GM21786 (cell line): ENCODE measurements at regions not wholly inside any gene's neighbourhood (a gene's known extent, or its start where the extent isn't known, plus 50 kb on each side); places are given as distances from the start of the nearest gene placed in this dataset.

Source experiments
- ATAC-seq: cut with Tn5 transposase; IDR thresholded peaks from one replicate; pipeline ENCODE4 v1.9.1; 2021; ENCODE audit not compliant: unreplicated experiment

DNA sequence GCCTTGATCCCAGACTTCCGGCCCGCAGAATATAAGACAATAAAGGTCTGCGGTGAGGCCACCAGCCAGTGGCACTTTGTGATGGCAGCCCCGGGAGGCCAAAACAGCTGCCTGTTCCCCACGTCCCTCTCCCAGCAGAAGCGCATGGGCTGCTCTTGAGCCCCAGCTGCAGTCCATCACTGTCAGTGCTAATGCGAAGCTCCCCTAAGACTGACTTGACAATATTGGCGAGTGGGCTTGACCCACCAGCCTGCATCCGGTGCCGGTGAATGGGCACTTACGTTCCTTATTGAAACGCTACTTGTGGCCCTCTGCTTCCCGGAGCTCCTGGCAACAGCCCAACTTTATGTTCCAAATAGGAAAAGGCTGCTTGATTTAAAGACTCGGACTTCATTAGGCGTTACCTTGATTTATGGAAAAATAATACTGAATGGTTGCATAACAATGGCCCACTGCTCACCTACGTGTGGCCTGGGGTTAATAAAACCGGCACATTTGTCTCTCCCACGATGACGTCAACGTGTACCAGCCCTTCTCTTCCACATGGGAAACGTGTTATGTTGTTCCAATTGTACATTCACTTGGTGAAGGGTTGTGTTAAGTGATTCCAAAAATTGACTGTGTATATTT lies 93.4 kb upstream of the SEPTIN5 start:
- ATAC-seq: no peak

DNA sequence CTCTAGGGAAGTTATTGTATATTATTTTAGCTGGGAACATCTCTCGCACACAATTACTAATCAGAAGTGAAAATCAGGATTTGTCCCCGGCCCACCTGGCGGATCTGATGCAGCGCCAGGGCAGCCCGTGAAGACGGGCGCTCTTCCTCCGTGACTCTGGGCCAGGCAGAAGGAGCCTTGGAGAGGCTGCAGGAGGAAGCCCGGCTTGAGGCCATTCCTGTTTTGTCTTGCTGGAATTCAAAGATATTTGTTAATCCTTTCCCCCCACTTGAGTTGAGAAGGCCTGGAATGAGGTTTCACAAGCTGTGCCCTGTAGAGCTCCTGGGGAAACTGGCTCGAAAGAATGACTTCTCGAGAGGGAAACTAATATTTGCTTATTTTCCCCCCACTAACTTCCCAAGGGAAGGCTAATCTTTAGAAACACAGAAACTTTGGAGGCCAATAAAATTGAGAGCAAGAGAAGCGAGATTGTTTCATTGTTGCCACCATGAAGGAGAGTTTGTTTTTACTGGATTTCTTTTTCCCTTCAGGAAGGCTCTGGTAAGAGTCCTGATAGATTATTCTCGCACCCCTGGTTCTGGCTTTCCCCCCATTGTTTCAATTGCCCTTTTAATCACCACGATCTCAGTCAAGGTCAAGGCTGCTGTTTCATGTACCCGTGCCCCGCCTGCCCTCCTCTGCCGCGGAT lies 92.8 kb upstream of the SEPTIN5 start:
- no peak for ATAC-seq

DNA sequence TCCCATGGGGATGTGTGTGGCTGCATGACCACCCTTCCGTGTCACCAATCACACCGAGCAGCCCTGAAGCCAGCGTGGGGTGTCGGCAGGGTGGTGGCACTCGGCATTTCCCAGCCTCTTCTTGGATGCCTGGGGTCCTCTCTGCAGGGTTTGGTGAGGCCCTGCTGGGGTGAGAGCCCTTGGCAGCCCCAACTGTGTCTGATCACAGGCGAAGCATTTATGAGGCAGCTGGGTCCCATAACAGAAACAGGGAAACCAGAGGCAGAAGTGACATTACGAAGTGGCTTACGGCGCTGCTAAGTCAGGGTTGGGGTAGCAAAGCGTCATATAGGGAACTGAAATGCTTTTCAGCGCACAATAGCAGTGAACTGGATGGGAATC lies 92.3 kb upstream of the SEPTIN5 start:
- ATAC-seq: peak; percentile 44

DNA sequence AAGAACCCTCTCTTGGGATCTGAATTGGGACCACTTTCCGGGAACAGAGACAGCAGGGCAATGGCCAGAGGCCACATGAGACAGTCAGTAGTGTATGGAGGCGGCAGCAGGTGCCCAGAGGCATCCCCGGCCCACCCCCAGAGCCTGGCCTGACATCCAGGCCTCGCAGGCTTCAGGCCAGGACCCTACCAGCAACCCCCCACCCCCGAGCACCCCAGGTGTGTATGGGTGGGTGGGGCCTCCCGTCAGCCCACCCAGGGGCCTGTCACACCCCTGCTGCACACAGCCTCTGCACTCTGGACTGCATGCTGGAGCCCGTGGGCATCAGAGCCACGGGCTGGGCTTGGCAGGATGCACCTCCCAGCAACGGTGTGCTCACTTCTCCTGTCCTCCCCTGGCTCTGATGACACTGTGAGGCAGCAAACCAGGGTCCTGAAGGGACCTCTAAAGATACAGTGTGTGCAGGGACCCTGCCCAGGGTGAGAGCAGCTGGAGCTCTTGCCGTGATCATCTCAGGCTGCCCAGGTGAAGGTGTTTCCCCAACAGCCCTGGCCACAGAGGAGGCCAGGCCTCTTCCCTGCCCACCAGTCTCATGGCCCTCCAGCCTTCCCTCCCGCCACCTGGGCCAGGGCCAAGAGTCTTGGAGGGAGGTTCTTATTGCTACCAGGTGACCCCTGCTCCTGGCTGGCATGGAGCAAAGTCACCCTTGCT lies 88.8 kb upstream of the SEPTIN5 start:
- ATAC-seq: no peak

DNA sequence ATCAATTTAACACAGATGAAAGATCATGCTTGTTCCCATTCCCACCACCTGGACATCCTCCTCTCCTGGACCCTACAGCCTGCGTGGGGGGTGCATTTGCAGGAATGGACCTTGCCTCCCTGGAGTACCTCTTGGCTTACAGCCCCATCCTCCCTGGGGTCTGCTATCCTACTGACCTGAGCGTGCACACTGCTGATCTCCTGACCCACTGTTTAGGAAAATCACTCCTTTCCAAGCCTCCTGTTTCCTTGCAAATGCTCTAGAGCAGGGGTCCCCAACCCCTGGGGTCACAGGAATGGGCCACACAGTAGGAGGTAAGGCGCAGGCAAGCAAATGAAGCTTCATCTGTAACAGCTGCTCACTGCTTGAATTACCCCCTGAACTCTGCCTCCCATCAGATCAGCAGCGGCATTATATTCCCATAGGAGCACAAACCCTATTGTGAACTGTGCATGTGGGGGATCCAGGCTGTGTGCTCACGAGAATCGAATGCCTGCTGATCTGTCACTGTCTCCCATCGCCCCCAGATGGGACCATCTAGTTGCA lies 88.2 kb upstream of the SEPTIN5 start:
- no peak for ATAC-seq

DNA sequence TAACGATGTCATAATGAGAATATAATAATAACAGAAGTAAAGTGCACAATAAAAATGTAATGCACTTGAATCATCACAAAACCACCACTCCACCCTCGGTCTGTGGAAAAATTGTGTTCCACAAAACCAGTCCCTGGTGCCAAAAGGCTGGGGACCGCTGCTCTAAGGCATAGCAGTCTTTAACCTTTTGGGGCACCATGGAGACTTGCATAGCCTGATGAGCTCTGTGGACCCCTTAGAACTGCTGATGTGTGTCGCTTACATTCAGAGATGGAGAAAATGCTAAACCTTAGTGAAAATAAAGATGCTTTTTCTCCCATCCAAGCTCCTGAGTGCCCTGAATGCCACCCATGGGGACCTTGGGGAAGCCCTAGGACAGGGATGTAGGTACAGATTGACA lies 87.6 kb upstream of the SEPTIN5 start:
- ATAC-seq: no peak

DNA sequence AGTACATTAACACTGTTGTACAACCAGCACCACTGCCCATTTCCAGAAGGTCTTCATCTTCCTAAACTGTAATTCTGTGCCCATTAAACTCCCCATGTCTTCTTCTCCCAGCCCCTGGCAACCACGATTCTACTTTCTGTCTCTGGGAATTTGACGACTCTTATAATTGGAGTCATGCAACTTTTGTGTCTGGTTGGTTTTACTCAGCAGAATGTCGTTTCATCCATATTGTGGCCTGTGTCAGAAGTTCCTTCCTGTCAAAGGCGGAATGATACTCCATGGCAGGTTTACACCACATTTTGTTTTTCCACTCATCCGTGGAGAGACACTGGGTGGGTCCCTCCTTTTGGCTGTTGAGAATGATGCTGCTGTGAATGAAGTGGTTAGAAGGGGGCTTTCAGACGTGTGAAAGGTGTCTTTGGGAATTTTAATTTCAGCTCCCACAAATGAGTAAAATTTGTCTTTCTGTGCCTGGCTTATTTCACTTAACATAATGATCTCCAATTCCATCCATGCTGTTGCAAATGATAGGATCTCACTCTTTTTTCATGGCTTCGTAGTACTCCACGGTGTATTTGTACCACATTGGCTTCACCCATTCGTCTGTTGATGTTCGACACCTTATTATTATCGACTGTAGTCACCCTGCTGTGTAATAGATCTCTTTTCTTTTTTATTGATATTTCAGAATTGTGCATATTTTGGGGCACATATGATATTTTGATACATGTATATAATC lies 86.1 kb upstream of the SEPTIN5 start:
- ATAC-seq: no peak

DNA sequence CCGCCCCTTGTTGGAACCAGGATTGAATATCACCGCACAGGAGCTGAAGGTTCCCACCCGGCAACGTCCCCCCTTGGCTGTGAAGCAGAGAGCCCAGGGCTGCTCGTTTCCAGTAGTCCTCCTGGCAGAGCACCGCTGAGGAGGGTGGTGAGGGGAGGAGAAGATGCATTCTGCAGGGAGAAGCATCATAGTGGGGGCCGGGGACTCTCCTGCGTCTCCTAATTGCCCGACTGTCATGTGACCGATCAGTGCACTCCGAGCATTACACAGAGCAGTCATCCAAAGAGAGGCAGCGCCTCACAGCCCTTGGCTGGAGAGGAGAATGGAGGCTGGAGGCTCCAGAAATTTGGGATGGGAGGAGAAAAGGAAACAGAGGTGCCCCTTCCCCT lies 85.0 kb upstream of the SEPTIN5 start:
- ATAC-seq: no peak

DNA sequence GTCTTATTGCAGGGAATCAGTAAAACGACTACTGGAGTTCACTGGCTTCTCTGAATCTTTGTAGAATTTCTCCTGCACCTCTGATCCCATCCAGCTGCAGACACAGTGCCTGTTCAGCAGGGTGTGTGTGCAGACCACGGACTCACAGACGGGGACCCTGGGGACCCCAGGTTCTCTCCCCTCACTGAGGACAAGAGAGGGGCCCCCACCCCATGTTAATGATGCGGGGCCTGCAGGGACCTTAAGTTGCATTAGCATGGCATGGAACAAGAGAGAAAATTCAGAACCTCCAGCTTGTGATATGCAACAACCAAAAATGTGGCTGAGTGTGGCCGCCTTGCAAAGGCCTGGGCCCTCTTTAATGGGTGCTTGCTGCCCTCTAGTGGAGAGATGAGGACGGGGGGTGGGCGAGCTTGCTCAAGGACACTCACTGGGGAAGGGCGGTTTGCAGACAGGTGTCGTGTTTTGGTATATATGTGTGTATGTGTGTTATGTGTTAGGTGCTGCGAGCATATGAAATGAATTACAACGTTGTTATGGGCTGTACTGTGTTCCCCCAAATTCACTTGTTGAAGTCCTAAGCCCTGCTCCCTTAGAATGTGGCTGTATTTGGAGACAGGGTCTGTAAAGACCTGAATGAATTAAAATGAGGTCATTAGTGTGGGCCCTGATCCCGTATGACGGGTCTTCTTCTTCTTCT lies 84.4 kb upstream of the SEPTIN5 start:
- no peak for ATAC-seq

DNA sequence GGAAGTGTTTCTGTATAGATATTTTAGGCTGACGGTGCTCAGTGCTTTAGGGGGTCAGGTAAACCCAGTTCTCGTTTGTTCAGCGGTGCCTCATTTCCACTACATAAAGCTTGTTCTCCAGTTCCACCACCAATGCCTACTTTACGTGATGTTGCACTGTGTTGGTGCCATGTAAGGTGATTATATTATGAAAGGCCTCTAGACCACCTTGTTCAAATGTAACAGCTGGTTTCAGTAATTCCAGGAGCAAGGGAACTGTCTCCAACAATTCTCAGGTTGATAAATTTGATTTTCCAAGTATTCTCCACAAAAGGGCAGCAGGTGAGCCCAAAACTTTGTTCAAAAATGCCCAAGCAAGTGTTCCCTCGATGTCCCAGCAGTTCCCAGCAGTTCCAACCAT lies 83.7 kb upstream of the SEPTIN5 start:
- no peak for ATAC-seq

DNA sequence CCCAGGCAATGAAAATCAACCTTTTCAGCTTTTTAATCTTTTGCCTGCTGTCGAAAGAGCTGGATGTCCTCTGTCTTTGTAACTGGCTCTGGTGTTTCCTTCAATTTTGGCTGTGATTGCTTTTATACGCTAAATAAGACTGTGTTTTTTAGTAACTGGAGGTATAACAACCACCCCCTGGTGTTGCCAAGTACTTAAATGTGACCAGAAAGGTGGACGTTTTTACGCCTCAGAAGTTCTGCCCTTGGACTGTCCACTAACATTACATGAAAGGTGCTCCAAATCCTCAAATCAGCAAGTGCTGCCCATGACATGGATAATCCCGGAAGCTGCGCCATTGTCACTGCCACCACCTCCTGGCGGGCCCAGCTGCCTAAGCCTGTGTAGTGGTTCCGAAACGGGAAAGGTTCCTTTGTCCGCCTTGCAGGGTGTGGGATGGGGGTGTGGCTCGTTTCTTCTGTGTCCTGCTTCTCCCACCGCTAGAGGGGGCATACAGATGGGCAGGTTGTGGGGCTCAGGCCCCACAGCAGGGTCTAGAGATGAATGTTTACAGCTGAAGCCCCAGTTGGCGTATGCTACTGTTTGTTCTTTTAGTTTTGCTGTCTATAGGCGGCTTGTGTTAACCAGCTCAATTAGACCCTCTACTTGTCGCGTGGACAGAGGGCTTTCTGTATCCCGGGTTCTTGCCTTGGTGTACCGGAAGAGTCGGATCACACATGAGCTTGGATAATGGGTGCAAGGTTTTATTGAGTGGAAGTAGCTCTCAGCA lies 82.2 kb upstream of the SEPTIN5 start:
- no peak for ATAC-seq

DNA sequence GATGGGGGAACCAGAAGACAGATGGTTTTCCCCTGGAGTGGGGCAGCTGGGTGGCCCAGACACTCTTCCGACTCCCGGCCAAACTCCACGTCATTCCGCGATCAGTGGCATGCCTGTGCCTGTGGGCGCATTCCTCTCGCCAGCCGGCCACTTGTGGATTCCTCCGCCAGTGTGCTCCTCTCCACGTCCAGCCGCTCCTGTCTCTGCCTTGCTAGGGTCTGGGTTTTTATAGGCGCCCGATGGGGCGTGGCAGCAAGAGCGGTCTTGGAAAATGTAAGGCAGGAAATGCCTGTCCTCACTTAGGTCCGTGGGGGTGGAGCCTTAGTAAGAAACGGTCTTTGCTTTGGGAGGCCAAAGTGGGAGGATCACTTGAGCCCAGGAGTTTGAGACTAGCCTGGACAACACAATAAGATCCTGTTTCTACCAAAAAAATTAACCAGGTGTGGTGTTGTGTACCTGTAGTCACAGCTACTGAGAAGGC lies 81.6 kb upstream of the SEPTIN5 start:
- ATAC-seq: no peak

DNA sequence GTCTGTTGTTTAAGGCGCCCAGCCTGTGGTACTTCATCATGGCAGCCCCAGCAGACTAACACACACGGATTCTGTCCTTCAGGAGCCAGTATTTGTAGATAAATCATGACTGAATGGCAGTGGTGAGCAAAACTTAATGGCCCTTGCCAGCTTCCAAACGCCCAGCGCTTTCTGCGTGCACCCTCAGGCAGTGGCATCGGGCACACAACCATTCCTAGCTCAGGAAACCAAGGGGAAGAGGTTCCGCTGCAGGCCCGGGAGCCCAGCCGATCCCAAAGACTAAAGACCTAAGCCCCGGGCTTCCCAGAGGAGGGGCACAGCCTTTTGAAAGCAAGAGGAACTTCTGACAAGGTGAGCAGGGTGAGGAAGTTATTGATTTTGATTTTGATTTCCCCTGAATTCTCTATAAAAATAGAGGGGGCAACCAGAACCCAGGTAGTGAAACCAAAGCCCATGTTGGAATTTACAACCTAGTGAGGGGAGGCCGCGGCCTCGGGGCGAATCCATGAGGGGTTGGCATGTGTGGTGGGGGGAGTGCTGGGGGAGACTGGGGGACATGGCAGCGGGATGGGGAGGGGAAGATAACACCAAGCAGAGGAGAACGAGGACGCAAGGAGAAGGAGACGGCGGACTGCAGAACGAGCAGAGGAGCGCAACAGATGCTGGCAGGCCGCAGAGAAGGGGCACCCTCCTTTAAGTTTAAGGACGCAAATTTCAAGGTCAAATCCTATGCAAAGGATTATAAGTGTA lies 79.9 kb upstream of the SEPTIN5 start:
- ATAC-seq: no peak

DNA sequence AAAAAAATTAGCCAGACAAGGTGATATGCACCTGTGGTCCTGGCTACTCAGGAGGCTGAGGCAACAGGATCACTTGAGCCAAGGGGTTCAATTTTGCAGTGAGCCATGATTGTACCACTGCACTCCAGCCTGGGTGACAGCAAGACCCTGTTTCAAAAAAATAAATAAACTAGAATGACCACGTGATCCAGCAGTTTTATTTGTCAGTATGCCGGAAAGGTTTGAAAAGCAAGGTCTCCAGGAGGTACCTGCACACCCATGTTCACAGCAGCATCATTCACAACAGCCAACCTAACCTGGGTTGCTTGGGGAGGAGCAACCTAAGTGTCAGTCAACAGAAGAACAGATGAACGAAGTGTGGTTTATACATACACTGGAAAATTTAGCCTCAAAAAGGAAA lies 78.7 kb upstream of the SEPTIN5 start:
- ATAC-seq: no peak

DNA sequence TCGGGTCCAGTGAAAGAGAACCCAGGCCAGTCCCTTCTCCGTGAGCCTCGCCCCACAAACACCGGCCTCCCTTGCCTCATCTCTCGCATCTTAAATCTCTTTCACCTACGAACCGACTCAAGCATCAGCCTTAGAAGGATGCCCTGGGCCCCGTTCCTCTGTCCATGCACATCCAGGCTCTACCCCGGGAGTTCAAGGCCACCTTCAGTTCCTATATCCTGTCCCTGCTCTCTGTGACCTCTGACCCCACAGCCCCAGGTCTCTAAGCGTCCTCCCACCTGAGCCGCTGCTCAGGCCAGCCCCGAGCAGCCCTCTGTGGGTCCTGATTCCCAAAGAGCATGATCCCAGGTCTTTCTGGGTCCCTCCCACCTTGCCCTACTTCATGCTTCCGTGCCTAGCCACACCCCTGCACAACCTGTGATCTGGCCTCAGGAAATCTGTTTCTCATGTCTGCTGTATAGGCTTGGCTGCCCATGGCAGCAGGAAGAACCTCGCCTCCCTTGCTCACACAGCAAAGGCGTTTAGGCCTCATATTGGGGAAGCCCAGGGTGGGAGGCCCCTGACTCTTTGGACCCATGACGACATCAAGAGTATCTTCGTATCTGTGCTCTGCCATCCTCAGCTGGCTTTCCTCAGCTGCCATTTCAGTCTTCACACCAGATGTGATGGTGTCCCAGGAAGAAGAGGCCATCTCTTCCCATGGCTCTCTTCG lies 77.5 kb upstream of the SEPTIN5 start:
- ATAC-seq: no peak

DNA sequence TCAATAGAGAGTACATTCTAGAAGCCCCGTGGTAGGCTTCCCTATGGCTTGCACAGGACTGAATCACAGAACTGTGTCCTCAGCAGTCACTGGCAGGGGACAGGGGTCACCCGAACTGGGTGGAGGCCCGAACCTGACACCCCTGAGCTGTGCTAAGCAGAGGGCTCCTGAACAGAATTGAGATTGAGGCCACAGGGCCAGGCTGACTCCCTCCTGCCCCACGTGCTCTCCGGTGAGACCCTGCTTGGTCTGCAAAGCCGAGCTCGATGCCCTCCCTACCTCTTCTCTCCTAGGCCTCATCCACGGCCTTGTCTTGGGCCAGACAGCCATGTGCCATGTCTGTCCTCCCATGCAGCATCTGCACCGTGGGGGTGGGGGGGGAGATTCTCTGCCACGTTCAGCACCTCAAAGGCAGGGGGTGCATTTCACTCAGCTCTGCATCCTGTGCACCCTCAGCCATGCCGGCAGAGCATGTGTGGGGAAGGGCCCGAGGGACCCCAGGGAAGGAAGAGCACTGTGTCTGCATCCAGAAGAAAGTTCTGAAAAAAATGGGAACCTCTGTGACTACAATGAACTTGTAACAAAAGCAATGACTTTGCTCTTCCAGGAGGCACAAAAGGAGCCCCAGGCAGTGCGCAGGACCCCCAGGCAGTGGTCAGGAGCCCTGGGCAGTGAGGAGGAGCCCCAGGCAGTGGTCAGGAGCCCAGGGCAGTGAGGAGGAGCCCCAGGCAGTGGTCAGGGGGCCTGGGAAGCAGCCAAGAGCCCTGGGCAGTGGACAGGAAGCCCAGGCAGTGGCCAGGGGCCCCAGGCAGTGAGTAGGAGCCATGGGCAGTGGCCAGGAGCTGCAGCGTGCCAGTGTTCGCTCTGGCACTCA lies 76.7 kb upstream of the SEPTIN5 start:
- ATAC-seq: no peak

DNA sequence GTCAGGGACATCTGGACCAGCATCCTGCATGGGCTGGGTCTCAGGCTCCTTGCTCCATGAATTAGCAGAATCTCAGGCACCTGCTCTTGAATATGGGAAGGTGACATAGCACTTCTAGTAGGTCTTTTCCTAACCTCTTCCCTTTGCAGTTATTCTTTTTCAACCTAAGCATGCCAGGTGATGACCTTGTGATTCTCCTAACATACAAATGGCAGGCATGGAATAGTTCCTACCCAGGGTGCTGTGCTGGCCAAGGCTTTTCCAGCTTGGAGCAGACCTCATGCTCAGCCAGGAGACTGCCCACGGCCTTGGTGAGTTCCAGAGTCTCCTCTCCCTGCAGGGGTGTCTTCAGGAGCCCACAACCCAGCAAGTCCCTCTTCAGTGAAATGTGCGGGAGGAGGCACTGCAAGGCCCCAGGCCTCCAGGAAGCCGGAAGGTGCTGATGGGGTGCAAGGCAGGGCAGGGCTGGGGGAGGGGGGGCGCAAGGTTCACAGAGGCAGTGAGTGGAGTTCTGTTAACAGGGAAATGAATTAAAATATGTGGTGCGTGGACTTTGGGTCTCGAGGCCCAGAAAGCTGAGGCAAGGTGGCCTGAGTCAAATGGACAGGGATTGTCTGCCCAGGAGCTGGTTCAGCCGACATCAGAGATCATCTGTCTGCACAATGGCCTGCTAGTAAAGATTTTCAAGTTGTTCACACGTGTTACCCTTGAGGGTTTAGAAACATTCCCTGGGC lies 75.9 kb upstream of the SEPTIN5 start:
- ATAC-seq: no peak
